ENCODE measurements at regions not wholly inside any gene's neighbourhood (a gene's known extent, or its start where the extent isn't known, plus 50 kb on each side); places are given as distances from the start of the nearest gene placed in this dataset.
"Not testable (repeated sequence)": the region's sequence is repeated elsewhere in the genome, so short reads cannot be mapped to it uniquely, and the experiment has no call there.

DNA sequence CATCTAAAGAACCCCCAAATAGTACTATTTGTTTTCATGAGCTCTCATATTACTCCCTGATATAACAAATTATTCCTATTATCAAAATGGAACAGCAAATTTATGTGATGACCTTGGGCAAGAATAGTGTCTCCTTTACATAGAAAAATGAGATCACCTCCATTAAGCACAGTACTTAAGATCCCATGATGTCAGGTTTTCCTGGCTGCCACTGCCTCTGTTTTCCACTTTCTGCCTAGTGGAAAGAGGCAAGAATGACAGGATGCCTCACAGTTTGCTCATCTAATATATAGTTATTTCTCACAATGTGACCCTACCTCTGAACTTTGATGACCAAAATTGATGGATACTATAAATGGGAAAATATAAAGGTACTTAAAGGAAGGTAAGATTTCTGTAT, 260.1 kb upstream of the SGK1 start:
- no peak for DNase-seq (ENCODE audit: low read depth, low spot score)

DNA sequence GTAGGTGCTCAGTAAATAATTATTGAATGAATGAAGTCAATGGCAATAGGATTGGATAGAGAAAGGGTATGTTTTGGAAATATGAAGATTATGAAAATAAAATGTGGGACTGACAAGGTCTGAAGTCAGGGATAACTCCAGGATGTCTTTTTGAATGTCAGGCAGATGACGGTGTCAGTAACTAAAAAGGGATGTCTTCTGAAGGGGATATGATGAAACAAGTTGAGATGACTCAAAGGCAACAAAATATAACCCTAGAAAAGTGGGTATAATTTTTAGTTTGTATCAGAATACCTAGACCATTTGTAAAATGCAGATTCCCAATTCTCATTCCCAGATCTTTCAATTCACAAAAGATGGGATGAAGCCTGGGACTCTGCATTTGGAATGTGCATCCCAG, 257.3 kb upstream of the SGK1 start:
- no peak for DNase-seq (ENCODE audit: low read depth, low spot score)

DNA sequence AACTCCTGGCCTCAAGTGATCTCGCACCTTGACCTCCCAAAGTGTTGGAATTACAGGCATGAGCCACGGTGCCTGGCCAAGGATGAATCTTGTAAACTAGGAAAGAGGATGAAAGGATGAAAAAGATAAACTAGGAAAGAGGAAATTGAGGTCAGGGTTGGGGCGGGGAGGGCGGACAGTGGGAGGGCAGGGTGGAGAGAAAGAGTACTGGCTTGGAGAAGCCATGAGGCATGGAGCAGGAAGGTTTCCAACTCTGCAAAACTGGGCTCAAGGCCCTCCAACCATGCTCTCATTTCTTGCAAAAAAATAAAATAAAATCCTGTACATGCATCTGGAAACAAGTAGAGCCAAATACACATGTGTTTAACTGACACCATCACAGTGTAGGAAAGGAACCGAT, 256.6 kb upstream of the SGK1 start:
- DNase-seq (ENCODE audit: low read depth, low spot score): no peak

GRCh38 chr6:134569996-134570395, 252.1 kb upstream of the SGK1 start:
- not testable (repeated sequence) for DNase-seq (ENCODE audit: low read depth, low spot score)

GRCh38 chr6:134564705-134565104, 246.8 kb upstream of the SGK1 start:
- DNase-seq (ENCODE audit: low read depth, low spot score): no peak

DNA sequence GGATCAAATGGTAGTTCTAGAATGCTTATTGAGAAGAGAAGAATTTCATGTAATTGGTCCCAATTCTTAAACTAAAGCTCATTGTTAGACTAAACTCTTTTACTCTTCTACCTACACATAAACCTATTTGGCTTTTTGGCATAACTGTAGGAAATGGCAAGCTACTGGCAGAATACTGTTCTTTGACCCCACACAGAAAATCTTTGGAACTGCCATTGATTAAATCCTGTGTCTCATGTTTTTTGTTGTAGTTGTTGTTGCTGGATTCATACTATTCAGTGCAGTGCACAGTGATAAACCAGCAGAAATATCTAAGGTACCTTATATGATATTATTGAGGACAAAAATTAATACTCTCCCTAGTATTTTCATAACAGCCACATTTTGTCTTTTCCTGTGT, 242.1 kb upstream of the SGK1 start:
- no peak for DNase-seq (ENCODE audit: low read depth, low spot score)

- no peak for DNase-seq (ENCODE audit: low read depth, low spot score)
Measured at GRCh38 chr6:134557509-134557908, 239.6 kb upstream of the SGK1 start.

GRCh38 chr6:134555672-134556071, 237.8 kb upstream of the SGK1 start:
- DNase-seq (ENCODE audit: low read depth, low spot score): no peak

GRCh38 chr6:134553936-134554335, 236.0 kb upstream of the SGK1 start:
- no peak for DNase-seq (ENCODE audit: low read depth, low spot score)

DNA sequence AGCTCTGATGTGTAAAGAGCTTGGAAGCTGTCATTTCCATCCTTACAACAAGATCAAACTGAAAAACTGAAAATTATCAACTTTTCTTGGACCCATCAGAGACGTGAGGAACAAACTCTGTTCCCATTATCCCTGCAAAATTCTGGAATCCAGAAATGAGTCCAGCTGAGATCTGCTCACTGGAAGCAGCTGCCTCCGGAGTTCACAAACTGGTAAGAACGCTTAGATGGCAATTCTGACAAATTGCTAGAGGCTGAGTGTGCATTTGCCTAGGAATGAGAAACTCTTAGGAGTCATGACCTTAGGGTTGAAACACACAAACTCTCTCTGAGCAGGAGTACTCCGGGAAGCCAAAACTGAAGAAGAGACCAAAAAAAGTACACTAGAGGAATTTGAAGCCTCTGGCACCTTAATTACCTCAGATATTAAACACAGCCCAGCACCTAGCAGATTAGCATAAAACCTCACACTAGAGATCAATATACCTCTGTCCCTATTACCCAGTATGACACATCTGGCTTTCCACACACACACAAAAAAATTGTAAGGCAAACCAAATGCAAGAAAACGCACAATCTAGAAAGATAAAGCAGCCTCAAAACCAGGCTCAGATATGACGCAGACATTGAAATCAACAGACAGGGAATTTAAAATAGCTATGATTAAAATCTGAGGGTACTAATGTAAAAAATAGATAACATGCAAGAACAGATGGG, 233.5 kb upstream of the SGK1 start:
- peak; percentile 63 for DNase-seq (ENCODE audit: low read depth, low spot score)

- no peak for DNase-seq (ENCODE audit: low read depth, low spot score)
Measured at GRCh38 chr6:134550604-134551003, 232.7 kb upstream of the SGK1 start.

DNA sequence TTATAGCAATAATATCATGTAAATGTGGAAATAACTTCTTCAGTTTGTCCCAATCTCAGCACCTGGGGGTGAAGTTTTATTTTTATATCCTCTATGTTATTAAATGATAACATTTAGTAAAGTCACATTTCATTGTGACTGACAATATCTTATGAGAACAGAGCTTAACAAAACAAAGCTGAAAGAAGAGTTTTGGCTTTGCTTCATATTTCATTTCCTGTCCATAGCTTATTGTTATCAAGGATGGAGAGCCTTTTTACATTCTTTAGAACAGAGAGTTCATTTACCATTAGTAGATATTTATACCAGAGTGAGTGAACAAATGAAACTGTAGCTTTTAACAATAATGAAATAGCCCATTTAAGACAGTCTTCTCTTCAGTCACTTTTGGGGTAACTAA, 231.9 kb upstream of the SGK1 start:
- DNase-seq (ENCODE audit: low read depth, low spot score): no peak

GRCh38 chr6:134546962-134547645, 229.2 kb upstream of the SGK1 start:
- DNase-seq (ENCODE audit: low read depth, low spot score): no peak

DNA sequence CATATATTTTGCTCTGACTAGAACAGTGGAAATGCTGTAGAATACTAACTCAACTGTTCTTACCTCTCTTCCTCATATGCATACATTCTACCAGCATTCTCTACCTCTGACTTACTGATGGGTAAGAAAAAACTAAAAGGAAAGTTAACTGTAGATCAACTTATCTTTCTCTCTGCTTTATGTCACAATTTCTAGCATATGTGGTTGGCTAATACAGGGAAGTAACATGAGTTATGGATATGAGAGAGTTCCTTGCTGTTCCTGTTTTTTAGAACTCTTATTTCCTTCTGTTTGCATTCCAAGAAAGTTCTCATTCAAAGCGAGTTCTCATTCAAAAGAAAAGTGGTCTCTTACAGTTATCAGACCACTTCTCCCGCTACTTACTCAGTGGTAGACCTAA, 226.8 kb upstream of the SGK1 start:
- DNase-seq (ENCODE audit: low read depth, low spot score): no peak

DNA sequence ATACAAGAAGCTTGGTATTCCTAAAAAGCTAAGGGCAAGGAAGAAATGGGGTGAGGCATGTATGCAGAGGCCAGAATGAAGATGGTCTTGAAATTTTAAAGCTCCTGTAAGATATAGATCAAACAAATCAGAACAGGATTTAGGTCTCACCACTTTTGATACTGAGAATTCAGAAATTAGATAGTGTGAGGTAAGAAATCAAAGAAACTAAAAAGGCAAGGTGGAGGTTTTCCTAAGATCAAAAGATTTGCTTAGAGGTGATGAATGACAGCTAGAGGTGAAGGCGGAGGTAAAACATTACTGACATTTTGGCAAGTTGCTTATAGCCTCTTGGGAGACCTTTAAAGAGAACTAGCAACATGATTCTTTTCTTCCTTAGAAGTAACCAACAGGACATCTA, 225.2 kb upstream of the SGK1 start:
- DNase-seq (ENCODE audit: low read depth, low spot score): no peak

- DNase-seq (ENCODE audit: low read depth, low spot score): no peak
Measured at GRCh38 chr6:134541001-134541400, 223.1 kb upstream of the SGK1 start.

DNA sequence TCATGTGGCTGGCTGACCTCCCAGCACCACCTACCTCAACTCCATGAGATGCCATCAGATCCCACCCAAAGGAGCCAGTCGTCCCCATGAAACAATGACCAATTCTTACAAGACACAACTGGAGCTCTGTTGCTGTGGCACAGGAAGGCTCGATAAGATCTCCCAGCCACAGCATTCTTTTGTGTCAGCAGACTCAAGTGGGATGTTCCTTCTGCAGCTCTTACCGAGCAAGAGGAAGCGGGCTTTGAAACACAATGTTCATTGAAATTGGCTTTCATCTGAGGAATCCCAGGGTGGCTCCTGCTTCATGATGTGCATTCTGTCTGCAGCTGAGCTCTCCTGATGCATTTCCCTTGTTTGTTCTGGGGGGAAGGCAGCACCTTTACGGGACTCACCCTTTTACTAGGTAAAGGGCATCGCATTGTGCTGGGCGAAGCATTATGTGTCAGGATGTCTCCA, 222.0 kb upstream of the SGK1 start:
- DNase-seq (ENCODE audit: low read depth, low spot score): no peak

DNA sequence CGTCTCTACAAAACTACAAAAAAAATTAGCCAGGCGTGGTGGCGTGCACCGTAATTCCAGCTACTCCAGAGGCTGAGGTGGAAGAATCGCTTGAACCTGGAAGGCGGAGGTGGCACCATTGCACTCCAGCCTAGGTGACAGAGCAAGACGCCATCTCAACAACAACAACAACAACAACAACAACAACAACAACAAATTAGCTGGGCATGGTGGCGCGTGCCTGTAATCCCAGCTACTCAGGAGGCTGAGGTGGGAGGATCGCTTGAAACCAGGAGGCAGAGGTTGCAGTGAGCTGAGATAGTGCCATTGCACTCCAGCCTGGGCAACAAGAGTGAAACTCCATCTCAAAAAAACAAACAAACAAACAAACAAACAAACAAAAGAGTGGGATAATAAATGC, 219.9 kb upstream of the SGK1 start:
- DNase-seq (ENCODE audit: low read depth, low spot score): not testable (repeated sequence)

GRCh38 chr6:134537146-134537555, 219.2 kb upstream of the SGK1 start:
- DNase-seq (ENCODE audit: low read depth, low spot score): no peak

- no peak for DNase-seq (ENCODE audit: low read depth, low spot score)
Measured at GRCh38 chr6:134535831-134536230, 217.9 kb upstream of the SGK1 start.

- DNase-seq (ENCODE audit: low read depth, low spot score): no peak
Measured at GRCh38 chr6:134534708-134535149, 216.8 kb upstream of the SGK1 start.

- DNase-seq (ENCODE audit: low read depth, low spot score): no peak
Measured at GRCh38 chr6:134533991-134534390, 216.1 kb upstream of the SGK1 start.
